ENCODE measurements at regions not wholly inside any gene's neighbourhood (a gene's known extent, or its start where the extent isn't known, plus 50 kb on each side); places are given as distances from the start of the nearest gene placed in this dataset.

DNA sequence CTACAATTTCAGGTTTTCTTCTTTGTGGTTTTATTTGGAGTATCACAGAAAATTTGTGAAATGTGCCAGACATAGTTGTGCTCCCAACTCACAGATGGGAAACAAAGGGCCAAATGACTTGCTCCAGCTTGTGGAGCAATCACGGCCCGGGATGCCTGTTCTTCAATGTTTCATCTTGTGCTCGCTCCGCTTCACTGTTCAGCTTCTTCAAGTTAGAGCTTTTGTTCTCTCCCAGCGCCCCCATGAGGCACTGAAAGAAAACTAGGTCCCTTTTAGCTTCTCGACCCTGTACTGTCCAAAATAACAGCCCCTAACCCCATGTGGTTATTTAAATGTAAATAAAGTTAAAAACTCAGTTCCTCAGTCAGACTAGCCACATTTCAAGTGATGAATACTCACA is 187.9 kb upstream of the STXBP6 start (continued):
- TF ChIP-seq, protein P1, sequence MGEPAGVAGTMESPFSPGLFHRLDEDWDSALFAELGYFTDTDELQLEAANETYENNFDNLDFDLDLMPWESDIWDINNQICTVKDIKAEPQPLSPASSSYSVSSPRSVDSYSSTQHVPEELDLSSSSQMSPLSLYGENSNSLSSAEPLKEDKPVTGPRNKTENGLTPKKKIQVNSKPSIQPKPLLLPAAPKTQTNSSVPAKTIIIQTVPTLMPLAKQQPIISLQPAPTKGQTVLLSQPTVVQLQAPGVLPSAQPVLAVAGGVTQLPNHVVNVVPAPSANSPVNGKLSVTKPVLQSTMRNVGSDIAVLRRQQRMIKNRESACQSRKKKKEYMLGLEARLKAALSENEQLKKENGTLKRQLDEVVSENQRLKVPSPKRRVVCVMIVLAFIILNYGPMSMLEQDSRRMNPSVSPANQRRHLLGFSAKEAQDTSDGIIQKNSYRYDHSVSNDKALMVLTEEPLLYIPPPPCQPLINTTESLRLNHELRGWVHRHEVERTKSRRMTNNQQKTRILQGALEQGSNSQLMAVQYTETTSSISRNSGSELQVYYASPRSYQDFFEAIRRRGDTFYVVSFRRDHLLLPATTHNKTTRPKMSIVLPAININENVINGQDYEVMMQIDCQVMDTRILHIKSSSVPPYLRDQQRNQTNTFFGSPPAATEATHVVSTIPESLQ (CRISPR knock-in tag; conservative IDR thresholded peaks at IDR 0.05): no peak
- no peak for TF ChIP-seq ZFP36L1 (CRISPR knock-in tag; IDR thresholded peaks at IDR 0.05)
- TF ChIP-seq MTF2 (CRISPR knock-in tag; IDR thresholded peaks at IDR 0.05; ENCODE audit: borderline replicate concordance): no peak
- TF ChIP-seq ZNF143 (CRISPR knock-in tag; IDR thresholded peaks at IDR 0.05): no peak
- TF ChIP-seq, protein P2, sequence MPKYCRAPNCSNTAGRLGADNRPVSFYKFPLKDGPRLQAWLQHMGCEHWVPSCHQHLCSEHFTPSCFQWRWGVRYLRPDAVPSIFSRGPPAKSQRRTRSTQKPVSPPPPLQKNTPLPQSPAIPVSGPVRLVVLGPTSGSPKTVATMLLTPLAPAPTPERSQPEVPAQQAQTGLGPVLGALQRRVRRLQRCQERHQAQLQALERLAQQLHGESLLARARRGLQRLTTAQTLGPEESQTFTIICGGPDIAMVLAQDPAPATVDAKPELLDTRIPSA (CRISPR knock-in tag; IDR thresholded peaks at IDR 0.05; ENCODE audit: borderline replicate concordance): no peak
- TF ChIP-seq IKZF4 (CRISPR knock-in tag; IDR thresholded peaks at IDR 0.05; ENCODE audit: borderline replicate concordance, low read depth, not compliant biosample characterization): no peak
- no peak for TF ChIP-seq BHLHE40 (IDR thresholded peaks at IDR 0.05; ENCODE audit: low read length)
- 0 out of 2 replicates have a peak, but pooled peaks have one; percentile 47 for TF ChIP-seq ZNF678 (CRISPR knock-in tag; IDR thresholded peaks at IDR 0.05)
- TF ChIP-seq, protein P3, sequence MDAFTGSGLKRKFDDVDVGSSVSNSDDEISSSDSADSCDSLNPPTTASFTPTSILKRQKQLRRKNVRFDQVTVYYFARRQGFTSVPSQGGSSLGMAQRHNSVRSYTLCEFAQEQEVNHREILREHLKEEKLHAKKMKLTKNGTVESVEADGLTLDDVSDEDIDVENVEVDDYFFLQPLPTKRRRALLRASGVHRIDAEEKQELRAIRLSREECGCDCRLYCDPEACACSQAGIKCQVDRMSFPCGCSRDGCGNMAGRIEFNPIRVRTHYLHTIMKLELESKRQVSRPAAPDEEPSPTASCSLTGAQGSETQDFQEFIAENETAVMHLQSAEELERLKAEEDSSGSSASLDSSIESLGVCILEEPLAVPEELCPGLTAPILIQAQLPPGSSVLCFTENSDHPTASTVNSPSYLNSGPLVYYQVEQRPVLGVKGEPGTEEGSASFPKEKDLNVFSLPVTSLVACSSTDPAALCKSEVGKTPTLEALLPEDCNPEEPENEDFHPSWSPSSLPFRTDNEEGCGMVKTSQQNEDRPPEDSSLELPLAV (CRISPR knock-in tag; conservative IDR thresholded peaks at IDR 0.05; ENCODE audit: low read depth): no peak
- no peak for TF ChIP-seq ZNF883 (CRISPR knock-in tag; IDR thresholded peaks at IDR 0.05; ENCODE audit: not compliant biosample characterization)
- TF ChIP-seq ZNF225 (CRISPR knock-in tag; IDR thresholded peaks at IDR 0.05): no peak
- no peak for TF ChIP-seq ZNF121 (CRISPR knock-in tag; IDR thresholded peaks at IDR 0.05)
- TF ChIP-seq ZNF256 (CRISPR knock-in tag; conservative IDR thresholded peaks at IDR 0.05): 0 out of 2 replicates have a peak, but pooled peaks have one; percentile 34
- no peak for TF ChIP-seq ZNF10 (CRISPR knock-in tag; IDR thresholded peaks at IDR 0.05; ENCODE audit: borderline replicate concordance, low read depth)
- TF ChIP-seq AHR (CRISPR knock-in tag; IDR thresholded peaks at IDR 0.05): no peak
- TF ChIP-seq SYNCRIP (IDR thresholded peaks at IDR 0.05; ENCODE audit: insufficient read depth, low read depth, low read length): no peak
- TF ChIP-seq SMAD1 (CRISPR knock-in tag; IDR thresholded peaks at IDR 0.05; ENCODE audit: borderline replicate concordance, low read depth): no peak
- no peak for TF ChIP-seq GABPA (IDR thresholded peaks at IDR 0.05; ENCODE audit: low read depth, low read length)
- TF ChIP-seq GABPA (CRISPR knock-in tag; IDR thresholded peaks at IDR 0.05; ENCODE audit: low read depth): no peak
- TF ChIP-seq, protein P4, sequence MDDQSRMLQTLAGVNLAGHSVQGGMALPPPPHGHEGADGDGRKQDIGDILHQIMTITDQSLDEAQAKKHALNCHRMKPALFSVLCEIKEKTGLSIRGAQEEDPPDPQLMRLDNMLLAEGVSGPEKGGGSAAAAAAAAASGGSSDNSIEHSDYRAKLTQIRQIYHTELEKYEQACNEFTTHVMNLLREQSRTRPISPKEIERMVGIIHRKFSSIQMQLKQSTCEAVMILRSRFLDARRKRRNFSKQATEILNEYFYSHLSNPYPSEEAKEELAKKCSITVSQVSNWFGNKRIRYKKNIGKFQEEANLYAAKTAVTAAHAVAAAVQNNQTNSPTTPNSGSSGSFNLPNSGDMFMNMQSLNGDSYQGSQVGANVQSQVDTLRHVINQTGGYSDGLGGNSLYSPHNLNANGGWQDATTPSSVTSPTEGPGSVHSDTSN (CRISPR knock-in tag; IDR thresholded peaks at IDR 0.05; ENCODE audit: borderline replicate concordance): 0 out of 2 replicates have a peak, but pooled peaks have one; percentile 46
- no peak for TF ChIP-seq CENPX (CRISPR knock-in tag; IDR thresholded peaks at IDR 0.05)
- TF ChIP-seq SOX5 (CRISPR knock-in tag; IDR thresholded peaks at IDR 0.05; ENCODE audit: borderline replicate concordance): no peak
- TF ChIP-seq, protein P5, sequence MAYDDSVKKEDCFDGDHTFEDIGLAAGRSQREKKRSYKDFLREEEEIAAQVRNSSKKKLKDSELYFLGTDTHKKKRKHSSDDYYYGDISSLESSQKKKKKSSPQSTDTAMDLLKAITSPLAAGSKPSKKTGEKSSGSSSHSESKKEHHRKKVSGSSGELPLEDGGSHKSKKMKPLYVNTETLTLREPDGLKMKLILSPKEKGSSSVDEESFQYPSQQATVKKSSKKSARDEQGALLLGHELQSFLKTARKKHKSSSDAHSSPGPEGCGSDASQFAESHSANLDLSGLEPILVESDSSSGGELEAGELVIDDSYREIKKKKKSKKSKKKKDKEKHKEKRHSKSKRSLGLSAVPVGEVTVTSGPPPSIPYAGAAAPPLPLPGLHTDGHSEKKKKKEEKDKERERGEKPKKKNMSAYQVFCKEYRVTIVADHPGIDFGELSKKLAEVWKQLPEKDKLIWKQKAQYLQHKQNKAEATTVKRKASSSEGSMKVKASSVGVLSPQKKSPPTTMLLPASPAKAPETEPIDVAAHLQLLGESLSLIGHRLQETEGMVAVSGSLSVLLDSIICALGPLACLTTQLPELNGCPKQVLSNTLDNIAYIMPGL (CRISPR knock-in tag; IDR thresholded peaks at IDR 0.05; ENCODE audit: borderline replicate concordance in 1 of 2, low read depth in 1 of 2): 0 out of 4 replicates have a peak, but pooled peaks of 1 of the 2 experiments have one; percentile 15
- no peak for TF ChIP-seq REXO4 (CRISPR knock-in tag; IDR thresholded peaks at IDR 0.05; ENCODE audit: borderline replicate concordance)

Data from HepG2 (cell line).